Large intestine (tissue), 3 donors: ENCODE measurements at regions not wholly inside any gene's neighbourhood (a gene's known extent, or its start where the extent isn't known, plus 50 kb on each side); places are given as distances from the start of the nearest gene placed in this dataset.

Experiments used
- DNase-seq, 2 donors: peaks; one replicate each; pipeline versions ENCODE4 v3.0.0 to v3.0.0-alpha.2; 2013
- H3K27ac ChIP-seq: one replicate; pipeline ENCODE4 v1.5.1; 2013; ENCODE audit warnings: low read length
- H3K27me3 ChIP-seq: 2 replicates; pipeline ENCODE4 v1.6.1; 2013; ENCODE audit warnings: low read length; ENCODE audit not compliant: control insufficient read depth, insufficient read depth
- H3K36me3 ChIP-seq: 2 replicates; pipeline ENCODE4 v1.6.1; 2013; ENCODE audit warnings: low read length; ENCODE audit not compliant: control insufficient read depth, insufficient read depth
- H3K4me1 ChIP-seq: one replicate; pipeline ENCODE4 v1.6.1; 2013; ENCODE audit warnings: low read length; ENCODE audit not compliant: control insufficient read depth, insufficient read depth
- H3K4me3 ChIP-seq: one replicate; pipeline ENCODE4 v1.5.1; 2013; ENCODE audit warnings: low read length
- H3K9me3 ChIP-seq: one replicate; pipeline ENCODE4 v1.6.1; 2013; ENCODE audit warnings: mild to moderate bottlenecking, low read depth, low read length, moderate library complexity; ENCODE audit not compliant: control insufficient read depth
- WGBS: methylation state at CpG from one replicate; pipeline ENCODE4 v1.1.5; 2013; ENCODE audit warnings: low lambda C conversion rate; ENCODE audit not compliant: insufficient coverage; 5-methylcytosine and 5-hydroxymethylcytosine counted together

DNA sequence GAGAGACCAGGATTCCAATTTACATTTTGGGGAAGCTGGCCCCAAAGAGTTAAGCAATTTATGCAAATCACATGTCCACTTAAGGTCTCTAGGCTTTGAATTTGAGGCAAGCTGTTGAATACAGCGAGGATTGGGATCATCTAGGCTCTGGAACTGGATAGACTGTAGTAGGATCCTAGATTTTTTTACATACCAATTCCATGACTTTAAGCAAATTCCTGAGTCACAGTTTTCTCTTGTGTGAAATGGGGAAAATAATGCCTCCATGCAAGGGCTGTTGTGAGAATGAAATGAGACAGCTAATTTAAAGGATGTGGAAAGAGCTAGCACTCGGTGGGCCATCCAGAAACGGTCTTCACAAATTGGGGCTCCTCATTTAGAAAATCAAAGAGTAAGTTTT lies 103.4 kb downstream of the MINAR1 start:
- Histone ChIP-seq H3K27ac (no peak overlapping the region), H3K4me1 (no peaks in the 10 kb centered on the region), H3K4me3 (no peak overlapping the region), H3K36me3 (no peaks in the 10 kb centered on the region), H3K27me3 (peaks cover 3% of the 10 kb centered on the region), H3K9me3 (no peaks in the 10 kb centered on the region)
- no CpG with 5 or more reads among the region's 3 CpGs for WGBS
- no peak for DNase-seq

- no peak overlapping the region for H3K27ac ChIP-seq
- H3K36me3 ChIP-seq, result no peaks in the 10 kb centered on the region
- no peak for DNase-seq
- no peak overlapping the region for H3K4me3 ChIP-seq
- H3K27me3 ChIP-seq, result no peaks in the 10 kb centered on the region
- H3K4me1 ChIP-seq, result no peaks in the 10 kb centered on the region
- no peaks in the 10 kb centered on the region for H3K9me3 ChIP-seq
- WGBS, result no CpG with 5 or more reads among the region's 5 CpGs
Observed at GRCh38 chr15:79538527-79538926, 106.4 kb downstream of the MINAR1 start.

GRCh38 chr15:79539401-79539800 lies 107.3 kb downstream of the MINAR1 start:
- WGBS, result 100% methylated on average over 1 of the region's 3 CpGs
- no peaks in the 10 kb centered on the region for H3K36me3 ChIP-seq
- H3K4me3 ChIP-seq, result no peak overlapping the region
- H3K4me1 ChIP-seq, result no peaks in the 10 kb centered on the region
- H3K9me3 ChIP-seq, result no peaks in the 10 kb centered on the region
- no peaks in the 10 kb centered on the region for H3K27me3 ChIP-seq
- no peak for DNase-seq
- H3K27ac ChIP-seq, result no peak overlapping the region

GRCh38 chr15:79540551-79540950 lies 108.4 kb downstream of the MINAR1 start:
- no peak for DNase-seq
- no CpG with 5 or more reads among the region's 2 CpGs for WGBS
- no peaks in the 10 kb centered on the region for H3K4me1 ChIP-seq
- no peaks in the 10 kb centered on the region for H3K9me3 ChIP-seq
- no peaks in the 10 kb centered on the region for H3K27me3 ChIP-seq
- no peak overlapping the region for H3K27ac ChIP-seq
- no peak overlapping the region for H3K4me3 ChIP-seq
- no peaks in the 10 kb centered on the region for H3K36me3 ChIP-seq

- no CpG with 5 or more reads among the region's 3 CpGs for WGBS
Observed at GRCh38 chr15:79541196-79541595, 109.1 kb downstream of the MINAR1 start.

GRCh38 chr15:79543097-79543496 lies 111.0 kb downstream of the MINAR1 start:
- H3K27ac ChIP-seq, result no peak overlapping the region
- no peak for DNase-seq
- no peaks in the 10 kb centered on the region for H3K4me1 ChIP-seq
- H3K27me3 ChIP-seq, result no peaks in the 10 kb centered on the region
- no peak overlapping the region for H3K4me3 ChIP-seq
- no peaks in the 10 kb centered on the region for H3K36me3 ChIP-seq
- H3K9me3 ChIP-seq, result no peaks in the 10 kb centered on the region

More at GRCh38 chr15:79541196-79541595, 109.1 kb downstream of the MINAR1 start:
- no peaks in the 10 kb centered on the region for H3K27me3 ChIP-seq
- no peak overlapping the region for H3K27ac ChIP-seq
- H3K4me1 ChIP-seq, result no peaks in the 10 kb centered on the region
- no peak for DNase-seq
- no peaks in the 10 kb centered on the region for H3K9me3 ChIP-seq
- H3K36me3 ChIP-seq, result no peaks in the 10 kb centered on the region
- no peak overlapping the region for H3K4me3 ChIP-seq

- H3K4me1 ChIP-seq, result no peaks in the 10 kb centered on the region
- DNase-seq, result no peak
- H3K4me3 ChIP-seq, result no peak overlapping the region
- peaks cover 2% of the 10 kb centered on the region for H3K27me3 ChIP-seq
- no CpG with 5 or more reads among the region's 2 CpGs for WGBS
- H3K27ac ChIP-seq, result no peak overlapping the region
- H3K36me3 ChIP-seq, result no peaks in the 10 kb centered on the region
- no peaks in the 10 kb centered on the region for H3K9me3 ChIP-seq
Observed at GRCh38 chr15:79549196-79549595, 117.1 kb downstream of the MINAR1 start.

GRCh38 chr15:79560384-79560783 lies 128.2 kb downstream of the MINAR1 start:
- Histone ChIP-seq H3K27me3 (peaks cover 9% of the 10 kb centered on the region), H3K4me3 (no peak overlapping the region), H3K27ac (no peak overlapping the region), H3K4me1 (no peaks in the 10 kb centered on the region), H3K9me3 (no peaks in the 10 kb centered on the region), H3K36me3 (no peaks in the 10 kb centered on the region)
- no CpG with 5 or more reads among the region's 24 CpGs for WGBS
- DNase-seq, result no peak

GRCh38 chr15:79561982-79562381 lies 129.8 kb downstream of the MINAR1 start:
- DNase-seq, result no peak
- H3K4me3 ChIP-seq, result no peak overlapping the region
- no peaks in the 10 kb centered on the region for H3K4me1 ChIP-seq
- WGBS, result 80% methylated on average over 2 of the region's 4 CpGs
- peaks cover 7% of the 10 kb centered on the region for H3K27me3 ChIP-seq
- no peak overlapping the region for H3K27ac ChIP-seq
- no peaks in the 10 kb centered on the region for H3K9me3 ChIP-seq
- H3K36me3 ChIP-seq, result no peaks in the 10 kb centered on the region

DNA sequence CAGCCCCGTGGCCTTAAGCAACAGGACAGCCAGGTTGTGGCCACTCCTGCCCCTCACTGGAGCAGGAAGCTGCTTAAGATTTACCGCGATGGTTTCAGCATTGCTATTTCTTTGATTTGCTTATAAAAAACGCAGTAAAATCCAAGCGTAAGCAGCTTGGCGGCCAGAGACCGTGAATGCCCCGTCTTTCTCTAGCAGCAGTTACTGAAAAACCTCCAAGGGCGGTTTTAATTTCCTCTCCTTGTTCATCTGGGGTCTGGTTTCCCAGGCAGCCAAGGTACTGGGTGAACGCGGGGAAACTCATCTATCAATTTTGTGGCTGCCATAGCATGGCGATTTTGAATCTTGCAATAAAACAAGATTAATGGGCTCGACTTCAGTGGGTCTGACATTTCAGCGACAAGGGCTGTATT lies 130.3 kb downstream of the MINAR1 start:
- no peak for DNase-seq
- Histone ChIP-seq H3K36me3 (no peaks in the 10 kb centered on the region), H3K9me3 (no peaks in the 10 kb centered on the region), H3K27me3 (peaks cover 7% of the 10 kb centered on the region), H3K4me1 (no peaks in the 10 kb centered on the region), H3K4me3 (no peak overlapping the region), H3K27ac (no peak overlapping the region)
- 94% methylated on average over 3 of the region's 14 CpGs for WGBS

- no peaks in the 10 kb centered on the region for H3K4me1 ChIP-seq
- no peak overlapping the region for H3K27ac ChIP-seq
- H3K4me3 ChIP-seq, result no peak overlapping the region
- H3K36me3 ChIP-seq, result no peaks in the 10 kb centered on the region
- H3K27me3 ChIP-seq, result peaks cover 7% of the 10 kb centered on the region
- no peaks in the 10 kb centered on the region for H3K9me3 ChIP-seq
- no peak for DNase-seq
- WGBS, result no CpG with 5 or more reads among the region's 10 CpGs
Observed at GRCh38 chr15:79562899-79563298, 130.8 kb downstream of the MINAR1 start.
